HL-60 (cell line): ENCODE measurements at regions not wholly inside any gene's neighbourhood (a gene's known extent, or its start where the extent isn't known, plus 50 kb on each side); places are given as distances from the start of the nearest gene placed in this dataset.

Experiments
- CTCF ChIP-seq: IDR thresholded peaks from one replicate; pipeline ENCODE4 v1.5.1; 2011; ENCODE audit warnings: low read length, control low read depth, inconsistent platforms; ENCODE audit not compliant: insufficient read depth
- POLR2AphosphoS5 ChIP-seq: IDR thresholded peaks from 2 replicates; pipeline ENCODE4 v1.6.1; 2012; ENCODE audit warnings: low read depth
- SPI1 ChIP-seq: IDR thresholded peaks from 2 replicates; pipeline ENCODE4 v1.6.1; 2012; ENCODE audit warnings: low read depth, mild to moderate bottlenecking, borderline replicate concordance

- TF ChIP-seq CTCF (no peak), SPI1 (no peak), POLR2AphosphoS5 (no peak)
These were observed 532.9 kb upstream of the ID2 start for GRCh38 chr2:8149007-8149405.
